HepG2 (cell line): ENCODE measurements at regions not wholly inside any gene's neighbourhood (a gene's known extent, or its start where the extent isn't known, plus 50 kb on each side); places are given as distances from the start of the nearest gene placed in this dataset.

Source experiments
- CTCF ChIP-seq: sonication (generic); formaldehyde crosslinking; IDR thresholded peaks from 2 replicates; pipeline ENCODE4 v1.5.0; 2020; ENCODE audit warnings: mild to moderate bottlenecking, missing genetic modification reagents, moderate library complexity
- RFXAP ChIP-seq: sonication (generic); formaldehyde crosslinking; IDR thresholded peaks from 2 replicates; pipeline ENCODE4 v1.4.0; 2020; ENCODE audit warnings: missing genetic modification reagents, borderline replicate concordance

DNA sequence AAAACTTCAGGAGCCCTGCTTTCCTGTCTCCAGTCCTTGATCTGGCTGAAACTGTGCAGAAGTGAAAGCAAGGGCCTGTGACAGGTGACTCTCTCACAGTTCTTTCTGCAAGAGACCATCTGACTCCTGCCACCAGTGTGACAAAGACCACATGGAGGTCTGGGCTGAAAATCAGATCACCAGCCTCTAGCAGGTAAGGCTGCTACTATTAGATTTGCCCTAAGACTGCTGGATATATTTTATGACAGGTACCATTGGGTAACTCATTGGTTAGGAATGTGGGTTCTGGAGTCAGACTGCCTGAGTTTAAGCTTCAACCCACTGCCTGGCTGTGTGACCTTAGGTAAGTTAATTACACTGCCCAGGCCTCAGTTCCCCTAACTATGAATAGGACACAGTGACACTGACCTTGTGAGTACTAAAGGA lies 163.3 kb upstream of the SLC7A11 start:
- no peak for TF ChIP-seq RFXAP (CRISPR knock-in tag)
- TF ChIP-seq CTCF (CRISPR knock-in tag) = no peak
